ENCODE measurements at regions not wholly inside any gene's neighbourhood (a gene's known extent, or its start where the extent isn't known, plus 50 kb on each side); places are given as distances from the start of the nearest gene placed in this dataset.
"Not testable (repeated sequence)": the region's sequence is repeated elsewhere in the genome, so short reads cannot be mapped to it uniquely, and the experiment has no call there.

DNA sequence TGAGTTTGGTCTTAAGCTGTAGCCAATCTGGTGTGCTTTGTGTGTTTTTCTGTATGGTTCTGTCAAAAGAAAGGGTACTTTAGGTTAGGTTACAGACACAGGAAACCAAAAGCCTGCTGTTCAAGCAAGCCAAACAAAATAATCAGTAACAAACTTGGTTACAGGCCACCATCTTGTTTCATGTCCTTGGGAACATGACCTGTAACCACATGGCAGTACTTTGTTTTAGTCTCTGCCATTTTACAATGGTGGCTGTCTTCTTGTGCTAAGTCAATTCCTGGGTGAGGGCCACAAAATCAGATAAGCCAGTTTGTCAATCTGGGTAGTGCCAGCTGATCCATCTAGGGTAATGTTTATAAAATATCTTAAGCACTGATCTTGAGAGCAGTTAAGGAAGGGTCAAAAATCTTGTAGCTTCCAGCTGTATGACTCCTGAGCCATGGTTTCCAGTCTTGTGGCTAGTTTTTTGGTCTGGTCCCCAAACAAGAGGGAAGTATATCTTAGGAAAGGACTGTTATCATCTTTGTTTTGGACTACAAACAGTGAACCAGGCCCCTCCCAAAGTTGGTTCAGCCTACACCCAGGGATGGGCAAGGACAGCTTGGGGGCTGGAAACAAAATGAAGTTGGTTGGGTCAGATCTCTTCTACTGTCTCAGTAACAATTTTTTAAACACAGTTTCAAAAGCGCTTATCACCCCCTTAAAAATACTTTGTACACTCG is 90.0 kb downstream of the IGLL5 start:
- DNase-seq = no peak

GRCh38 chr22:22978637-22979036 is 91.0 kb downstream of the IGLL5 start:
- DNase-seq = no peak

- DNase-seq = no peak
These were observed 91.1 kb upstream of the GNAZ start for GRCh38 chr22:22979121-22979724.

GRCh38 chr22:22979954-22980353 is 90.4 kb upstream of the GNAZ start:
- no peak for DNase-seq

DNA sequence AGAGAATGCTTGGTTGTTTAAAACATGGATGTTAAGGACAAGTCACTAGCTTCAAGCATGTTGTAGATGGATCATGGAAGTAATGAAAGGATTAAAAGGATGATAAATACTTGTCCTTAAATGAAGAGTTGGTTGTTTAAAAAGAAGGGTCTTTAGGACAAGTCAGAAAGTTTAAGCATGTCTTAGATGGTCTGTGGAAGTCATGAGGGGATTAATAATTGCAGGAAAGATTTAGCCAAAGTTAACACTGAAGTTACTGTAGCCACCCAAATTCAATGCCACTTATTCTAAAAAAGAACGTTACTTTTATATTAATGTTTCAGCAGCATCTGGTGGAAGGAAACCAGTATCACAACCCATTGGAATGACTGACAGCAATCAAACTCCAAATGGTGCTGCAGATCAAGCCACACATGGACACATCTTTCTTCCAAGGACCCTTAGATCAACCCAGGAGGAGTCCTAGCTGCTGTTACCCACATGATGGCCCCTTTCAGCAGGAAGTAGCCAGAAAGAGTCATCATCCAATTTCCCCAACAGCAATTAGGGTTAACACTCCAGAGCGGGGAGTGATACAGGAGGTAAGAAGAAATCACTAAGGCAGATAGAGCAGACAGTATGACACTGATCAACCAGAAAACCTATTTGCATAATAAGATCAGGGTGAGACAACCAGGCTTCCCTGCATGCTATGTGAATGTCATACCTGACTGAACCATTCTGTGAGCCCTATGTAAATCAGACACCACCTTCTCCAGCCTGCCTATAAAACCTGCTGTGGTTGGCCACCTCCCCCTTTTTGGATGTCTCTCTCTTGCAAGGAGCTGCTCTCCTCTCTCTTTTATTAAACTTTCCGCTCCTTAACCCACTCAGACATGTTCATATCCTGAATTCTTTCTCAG is 88.4 kb upstream of the GNAZ start:
- no peak for DNase-seq

- no peak for DNase-seq
These were observed 87.7 kb upstream of the GNAZ start for GRCh38 chr22:22982616-22983015.

GRCh38 chr22:22983123-22983522 is 87.2 kb upstream of the GNAZ start:
- no peak for DNase-seq

GRCh38 chr22:22983816-22984215 is 86.5 kb upstream of the GNAZ start:
- no peak for DNase-seq

DNA sequence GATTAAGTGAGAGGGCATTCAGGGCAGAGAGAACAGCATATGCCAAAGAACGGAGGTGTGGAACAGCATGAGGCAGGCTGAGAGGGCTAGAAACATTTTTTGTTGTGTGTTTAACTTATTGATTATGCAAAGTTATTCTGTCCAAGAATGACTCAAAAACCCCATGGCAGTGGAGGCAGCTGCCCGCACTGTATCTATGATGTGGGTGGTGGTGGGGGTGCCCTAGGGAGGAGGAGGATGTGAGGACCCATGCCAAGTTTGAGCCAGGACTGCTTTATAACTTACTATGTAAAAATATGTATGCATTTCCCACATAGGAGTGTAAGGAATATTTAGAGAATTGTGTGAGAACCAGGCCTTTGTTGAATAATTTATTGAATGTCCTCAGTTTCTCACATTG is 85.4 kb upstream of the GNAZ start:
- DNase-seq = no peak

DNA sequence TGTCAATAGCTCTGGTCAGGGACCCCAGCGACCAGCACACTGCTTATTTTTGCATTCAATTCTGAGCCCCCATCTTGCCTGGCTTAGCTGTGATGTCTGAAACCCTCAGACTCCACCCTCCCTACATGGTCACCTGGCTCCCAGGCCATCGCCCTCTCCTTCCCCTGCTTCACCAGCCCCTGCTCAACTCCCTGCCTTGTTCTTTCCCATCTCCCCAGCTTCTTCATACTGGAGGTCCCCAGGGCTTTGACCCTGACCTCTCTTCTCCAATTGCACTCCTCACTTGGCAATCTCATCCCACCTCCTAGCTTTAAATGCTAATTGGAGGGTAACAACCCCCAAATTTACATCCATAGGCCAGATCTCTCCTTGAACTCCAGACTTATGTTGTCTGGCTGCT is 84.3 kb upstream of the GNAZ start:
- no peak for DNase-seq

DNA sequence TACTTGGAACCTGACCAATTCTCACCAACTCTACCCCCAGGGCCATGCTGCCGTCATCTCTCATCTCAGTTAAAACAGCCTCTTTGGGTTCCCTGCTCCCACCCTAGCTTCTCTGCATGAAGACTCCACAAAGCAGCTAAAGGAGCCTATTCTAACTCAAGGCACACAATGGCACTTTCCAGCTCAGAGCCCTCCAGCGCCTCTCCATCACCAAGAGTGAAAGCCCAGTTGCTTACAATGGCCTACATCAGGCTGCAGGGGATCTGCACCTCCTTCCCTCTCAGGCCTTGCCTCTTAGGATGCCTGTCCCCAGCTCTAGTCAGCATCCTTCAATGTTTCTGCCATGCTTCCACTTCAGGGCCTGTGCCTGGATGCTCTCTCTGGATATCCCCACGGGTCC is 83.7 kb upstream of the GNAZ start:
- DNase-seq = no peak

- DNase-seq = no peak
These were observed 82.2 kb upstream of the GNAZ start for GRCh38 chr22:22988150-22988549.

- DNase-seq = no peak
These were observed 81.5 kb upstream of the GNAZ start for GRCh38 chr22:22988785-22989184.

GRCh38 chr22:22989856-22990255 is 80.5 kb upstream of the GNAZ start:
- DNase-seq = no peak

- not testable (repeated sequence) for DNase-seq
These were observed 79.4 kb upstream of the GNAZ start for GRCh38 chr22:22990711-22991505.

DNA sequence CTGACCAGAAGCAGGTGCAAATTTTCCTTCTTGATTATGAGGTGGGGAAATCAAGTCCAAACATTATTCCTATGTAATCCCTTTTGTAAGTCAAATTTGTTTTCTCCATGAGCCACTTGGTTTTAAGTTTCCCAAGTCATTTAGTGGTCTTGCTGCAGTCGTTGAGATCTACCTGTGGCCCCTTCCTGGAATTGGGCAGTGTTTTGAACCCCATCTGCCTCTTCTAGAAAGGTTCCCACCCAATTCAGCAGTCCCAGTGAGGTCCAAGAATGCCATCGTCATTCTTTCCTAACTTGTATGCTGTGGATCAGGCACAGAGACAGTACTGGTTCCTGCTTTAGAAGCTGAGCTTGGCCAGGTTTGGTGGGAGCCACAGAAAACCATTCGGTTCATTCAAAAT is 77.8 kb upstream of the GNAZ start:
- DNase-seq = no peak

GRCh38 chr22:22993184-22993583 is 77.1 kb upstream of the GNAZ start:
- no peak for DNase-seq

GRCh38 chr22:22995166-22995565 is 75.2 kb upstream of the GNAZ start:
- no peak for DNase-seq

DNA sequence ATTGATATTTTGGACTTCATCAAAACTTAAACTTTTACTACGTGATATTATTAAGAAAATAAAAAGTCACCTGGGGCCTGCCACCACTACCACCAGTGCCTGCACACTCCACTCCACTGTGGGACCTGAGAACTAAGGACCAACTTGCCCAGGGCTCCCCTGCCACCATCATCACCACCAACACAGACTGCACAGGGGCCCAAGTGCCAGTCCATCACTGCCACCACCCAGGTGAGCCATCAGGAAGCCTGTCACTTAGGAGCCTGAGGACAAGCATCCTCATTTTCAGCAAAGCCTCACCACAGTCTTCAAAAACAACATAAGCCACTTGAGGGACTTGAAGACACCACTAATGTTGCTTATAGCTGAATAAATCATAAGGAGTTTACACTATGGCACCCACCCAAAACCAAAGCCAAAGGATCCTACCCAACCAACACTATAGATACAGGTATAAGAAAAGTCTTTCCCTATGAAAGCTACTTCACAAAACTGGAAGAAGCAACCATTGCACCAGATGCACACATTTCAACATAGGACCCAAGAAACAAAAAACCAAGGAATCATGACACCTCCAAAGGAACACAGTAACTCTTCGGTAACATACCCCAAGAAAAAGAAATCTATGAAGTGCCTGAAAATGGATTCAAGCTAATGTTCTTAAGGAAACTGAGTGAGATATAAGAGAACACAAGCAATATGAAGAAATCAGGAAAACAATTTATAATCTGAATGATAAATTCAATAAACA is 73.6 kb upstream of the GNAZ start:
- no peak for DNase-seq

DNA sequence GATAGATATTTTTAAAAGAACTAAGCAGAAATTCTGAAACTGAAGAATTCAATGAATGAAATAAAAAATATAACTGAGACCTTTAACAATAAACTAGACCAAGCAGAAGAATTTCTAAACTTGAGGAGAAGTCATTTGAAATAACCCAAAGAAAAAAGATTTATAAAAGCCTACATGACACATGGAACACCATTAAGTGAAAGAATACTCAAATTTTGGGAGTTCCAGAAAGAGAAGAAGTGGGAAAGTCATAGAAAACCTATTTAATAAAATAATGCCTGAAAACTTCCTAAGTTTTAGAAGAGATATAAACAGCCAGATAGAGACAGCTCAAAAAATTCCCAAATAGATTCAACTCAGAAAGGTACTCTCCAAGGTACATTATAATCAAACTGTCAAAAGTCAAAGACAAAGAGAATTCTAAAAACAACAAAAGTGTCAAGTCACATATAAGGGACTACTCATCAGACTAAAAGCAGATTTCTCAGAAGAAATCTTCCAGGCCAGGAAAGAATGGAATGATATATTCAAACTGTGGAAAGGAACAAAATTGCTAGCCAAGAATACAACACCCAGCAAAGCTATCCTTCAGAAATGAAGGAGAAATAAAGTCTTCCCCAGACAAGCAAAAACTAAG is 72.9 kb upstream of the GNAZ start:
- no peak for DNase-seq

DNA sequence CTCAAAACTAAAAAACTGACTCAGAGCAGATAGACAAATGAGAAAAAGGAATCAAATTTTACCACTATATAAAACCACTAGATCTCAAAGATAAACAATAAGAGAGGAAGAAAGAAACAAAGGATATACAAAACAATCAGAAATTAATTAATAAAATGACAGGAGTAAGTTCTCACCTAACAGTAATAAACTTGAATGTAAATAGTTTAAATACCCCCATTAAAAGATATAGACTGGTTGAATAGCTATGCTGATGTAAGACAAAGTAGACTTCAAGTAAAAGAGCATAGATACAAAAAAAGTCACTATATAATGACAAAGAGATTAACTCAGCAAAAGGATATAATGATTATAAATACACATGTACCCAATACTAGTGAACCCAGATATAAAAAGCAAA is 72.3 kb upstream of the GNAZ start:
- DNase-seq = no peak

- peak; percentile 34 for DNase-seq
These were observed 70.8 kb upstream of the GNAZ start for GRCh38 chr22:22999523-22999922.

All from MV-4-11 (cell line).